ENCODE measurements at regions not wholly inside any gene's neighbourhood (a gene's known extent, or its start where the extent isn't known, plus 50 kb on each side); places are given as distances from the start of the nearest gene placed in this dataset.
"Not testable (repeated sequence)": the region's sequence is repeated elsewhere in the genome, so short reads cannot be mapped to it uniquely, and the experiment has no call there.

DNA sequence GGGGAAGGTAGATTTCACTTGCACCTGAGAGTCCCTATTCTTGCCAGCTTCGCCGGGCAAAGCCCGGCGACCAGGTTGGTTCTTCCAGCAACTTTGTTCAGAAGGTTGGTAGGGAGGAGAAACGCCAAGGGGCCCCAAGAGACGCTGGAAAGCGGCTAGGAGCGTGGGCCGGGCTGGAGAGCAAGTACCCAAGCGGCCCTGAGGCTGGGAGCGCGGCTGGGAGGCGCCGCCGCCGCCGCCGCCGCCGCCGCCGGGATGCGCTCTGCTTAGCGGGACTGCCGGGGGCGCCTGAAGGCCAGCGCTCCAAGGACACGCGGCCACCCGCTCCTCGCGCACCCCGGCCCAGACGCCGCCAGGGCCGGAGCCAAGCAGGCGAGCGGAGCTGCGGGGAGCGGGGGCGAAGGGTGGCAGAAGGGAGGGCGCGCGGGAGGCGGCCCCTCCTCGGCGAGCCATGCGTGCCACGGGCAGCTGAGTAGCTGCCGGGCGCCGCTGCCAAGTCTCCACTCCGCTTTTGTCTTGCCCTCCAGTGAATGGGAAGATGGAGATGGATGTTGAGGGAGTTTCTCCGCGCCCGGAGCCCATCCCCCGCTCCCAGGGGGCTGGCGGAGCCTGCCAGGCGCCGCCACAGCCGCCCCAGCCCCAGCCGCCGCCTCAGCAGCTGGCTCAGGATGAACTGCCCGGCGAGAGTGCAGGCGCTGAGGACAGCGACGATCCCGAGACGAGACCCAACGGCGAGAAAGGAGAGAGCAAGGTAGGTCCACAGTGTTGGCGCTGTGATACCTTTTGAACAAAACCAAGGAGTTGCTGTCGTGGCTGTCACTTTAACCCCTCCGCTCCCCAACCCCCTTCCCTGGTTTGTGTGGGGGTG, 227.4 kb upstream of the AZI2 start:
- no peak for DNase-seq

DNA sequence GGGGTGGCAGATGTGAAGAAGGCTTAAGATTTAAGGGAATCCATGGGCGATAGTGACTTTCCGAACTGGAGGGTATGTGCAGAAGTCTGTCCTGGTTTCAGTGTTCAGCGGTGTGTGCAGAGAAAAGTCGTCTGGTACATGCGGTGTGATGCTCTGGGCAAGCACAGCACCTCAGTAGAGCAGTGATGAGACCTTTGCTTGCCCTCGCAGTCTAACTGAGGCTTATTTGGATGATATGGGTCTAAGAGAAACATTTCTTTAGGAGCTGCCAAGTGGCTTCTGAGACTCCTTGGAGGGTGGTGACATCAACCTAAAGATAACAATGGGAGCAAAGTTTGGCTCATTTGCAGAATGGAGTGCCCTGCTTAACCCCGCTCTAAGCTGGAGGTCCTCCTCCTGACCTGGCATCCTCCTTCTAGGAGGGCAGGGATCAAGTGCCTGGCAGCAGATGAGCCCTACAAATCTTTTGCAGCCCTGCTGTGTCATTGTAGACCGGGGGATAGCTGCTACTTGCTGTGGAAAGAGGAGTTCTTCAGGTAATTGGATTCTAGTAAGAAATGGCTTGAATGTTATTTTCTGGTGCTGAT, 228.1 kb upstream of the AZI2 start:
- no peak for DNase-seq

DNA sequence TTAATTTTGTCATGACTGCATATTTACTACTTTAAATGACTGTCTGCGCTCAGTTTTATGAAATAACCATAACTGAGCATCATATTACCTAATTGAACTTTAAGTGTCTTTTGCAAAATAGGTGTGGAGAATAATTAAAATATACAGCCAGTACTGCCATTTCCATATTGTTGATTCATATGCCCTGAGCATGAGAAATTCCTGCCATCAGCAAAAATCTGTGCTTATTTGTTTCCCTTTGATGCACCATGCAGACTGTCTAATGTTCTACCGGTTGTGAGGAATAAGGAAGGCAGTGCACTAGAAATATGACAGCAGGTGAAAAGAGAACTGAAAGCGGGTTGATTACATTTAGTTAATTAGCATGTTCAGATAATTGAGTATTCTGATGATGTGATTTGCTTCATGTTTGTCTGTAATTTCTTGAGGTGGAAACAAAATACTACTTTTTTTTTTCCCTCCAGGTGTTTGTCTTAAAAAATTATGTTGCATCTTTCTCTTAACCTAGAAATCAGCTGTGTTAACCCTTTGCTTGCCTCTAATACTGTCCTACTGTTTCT, 229.4 kb upstream of the AZI2 start:
- no peak for DNase-seq

GRCh38 chr3:28586325-28586724, 237.7 kb upstream of the AZI2 start:
- DNase-seq: no peak

DNA sequence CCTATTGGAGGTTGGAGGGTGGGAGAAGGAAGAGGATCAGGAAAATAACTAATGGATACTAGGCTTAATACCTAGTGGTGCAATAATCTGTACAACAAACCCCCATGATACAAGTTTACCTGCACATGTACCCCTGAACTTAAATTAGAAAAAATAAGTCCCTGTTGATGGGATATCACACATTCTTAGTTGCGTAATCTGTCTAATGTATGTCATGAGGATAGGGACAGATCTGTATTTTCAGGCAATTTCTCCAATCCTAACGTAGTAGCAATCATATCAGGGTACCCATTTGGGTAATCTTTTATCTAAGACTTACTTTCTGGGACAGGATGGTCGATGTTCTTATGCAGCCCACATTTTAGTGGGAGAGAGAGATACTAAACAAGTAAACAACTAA, 239.1 kb upstream of the AZI2 start:
- no peak for DNase-seq

- DNase-seq: no peak
Observed at GRCh38 chr3:28590216-28590615, 241.6 kb upstream of the AZI2 start.

DNA sequence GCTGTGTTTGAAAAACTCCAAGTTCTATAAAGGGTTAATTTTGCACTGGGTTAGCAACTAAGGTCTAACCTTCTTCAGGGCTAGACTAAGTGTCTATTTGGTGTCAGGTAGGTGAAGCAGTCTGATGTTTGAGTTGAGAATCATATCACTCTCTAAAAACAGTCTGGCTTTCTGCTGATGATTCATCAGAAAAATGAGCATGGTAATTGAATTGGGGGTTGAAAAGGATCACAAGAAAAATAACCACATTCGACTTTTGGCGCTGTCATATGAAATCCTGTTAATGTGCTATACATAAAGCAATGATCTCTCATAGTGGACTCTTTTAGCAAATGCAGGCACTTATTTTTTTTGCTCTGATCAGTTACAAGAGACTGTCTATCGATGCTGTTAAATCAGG, 242.2 kb upstream of the AZI2 start:
- no peak for DNase-seq

- DNase-seq: no peak
Observed at GRCh38 chr3:28595372-28595771, 246.7 kb upstream of the AZI2 start.

DNA sequence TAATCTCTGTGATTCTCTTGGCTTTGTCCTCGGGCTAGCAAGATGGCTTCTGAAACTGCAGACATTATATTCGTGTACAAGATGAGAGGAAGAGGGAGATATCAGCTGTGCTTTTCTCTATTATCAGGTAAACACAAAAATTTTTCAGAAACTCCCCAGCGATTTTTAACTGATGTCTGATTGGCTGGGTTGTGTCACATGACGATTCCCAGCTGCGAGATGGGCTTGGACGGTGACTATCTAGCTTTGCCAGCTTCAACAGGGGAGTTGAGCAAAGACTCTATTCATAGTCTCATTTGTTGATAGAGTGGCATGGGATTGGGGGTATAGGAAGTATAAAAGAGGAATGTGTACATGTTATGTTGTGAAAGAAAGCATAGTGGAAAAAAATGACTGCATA, 248.8 kb upstream of the AZI2 start:
- no peak for DNase-seq

DNA sequence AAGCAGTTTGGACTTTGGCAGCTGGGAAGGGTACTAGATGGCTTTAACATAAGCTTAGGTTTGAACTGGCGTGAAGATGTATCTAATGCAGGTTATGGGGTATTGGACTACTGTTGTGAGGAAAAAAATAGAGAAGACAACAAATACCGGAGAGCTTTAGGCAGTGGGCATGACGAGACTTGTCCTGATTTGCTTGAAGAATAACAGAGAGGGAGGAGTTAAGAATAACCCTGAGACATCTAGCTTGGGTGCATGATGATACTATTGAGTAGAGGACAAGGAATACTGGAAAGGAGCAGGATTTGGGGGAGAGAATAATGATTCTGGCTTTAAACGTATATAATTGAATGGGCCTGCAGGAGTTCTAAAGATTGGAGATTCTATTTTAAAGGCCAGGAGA, 249.5 kb upstream of the AZI2 start:
- DNase-seq: no peak

- no peak for DNase-seq
Observed at GRCh38 chr3:28601291-28601690, 252.7 kb upstream of the AZI2 start.

DNA sequence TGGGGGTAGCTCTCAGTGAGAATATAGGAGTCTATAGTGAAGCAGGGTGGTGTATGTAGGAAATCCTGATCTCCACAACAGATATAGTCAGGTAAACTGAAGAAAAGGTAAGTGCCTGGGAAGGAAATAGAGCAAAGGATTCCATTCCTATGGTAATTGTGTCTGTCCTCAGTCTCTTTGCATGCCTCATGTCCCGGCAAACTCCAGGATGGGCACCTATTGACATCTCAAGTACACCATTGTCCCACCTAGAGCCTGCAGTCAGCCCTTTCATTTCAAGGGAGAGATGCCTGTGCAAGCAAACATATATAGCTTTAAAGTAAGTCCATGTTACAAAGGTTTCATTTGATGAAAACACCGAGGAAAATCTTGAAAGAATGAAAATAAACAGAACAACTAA, 257.7 kb upstream of the AZI2 start:
- DNase-seq: no peak

- no peak for DNase-seq
Observed at GRCh38 chr3:28612232-28612631, 263.6 kb upstream of the AZI2 start.

GRCh38 chr3:28613511-28614106, 265.0 kb upstream of the AZI2 start:
- no peak for DNase-seq

GRCh38 chr3:28615071-28615470, 266.4 kb upstream of the AZI2 start:
- DNase-seq: no peak

DNA sequence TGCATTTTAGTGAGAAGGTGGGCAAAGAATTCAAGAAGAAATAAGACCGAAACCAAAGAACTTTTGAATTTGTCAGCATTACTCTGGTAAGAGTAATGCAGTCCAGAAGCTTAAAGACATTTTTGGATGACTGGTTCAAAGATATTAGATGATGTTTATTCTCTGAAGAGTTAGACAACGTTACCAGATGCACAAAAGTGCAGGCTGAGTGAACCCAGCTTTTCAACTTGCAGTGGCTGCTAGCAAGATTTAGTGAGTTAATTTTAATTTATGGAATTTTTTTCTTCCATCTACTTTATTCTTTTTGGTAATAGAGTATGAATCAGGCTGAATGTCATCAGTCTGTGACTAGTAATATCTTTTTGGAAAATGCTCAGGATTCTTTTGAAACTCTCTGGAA, 267.3 kb upstream of the AZI2 start:
- no peak for DNase-seq

GRCh38 chr3:28617821-28618220, 269.2 kb upstream of the AZI2 start:
- DNase-seq: no peak

DNA sequence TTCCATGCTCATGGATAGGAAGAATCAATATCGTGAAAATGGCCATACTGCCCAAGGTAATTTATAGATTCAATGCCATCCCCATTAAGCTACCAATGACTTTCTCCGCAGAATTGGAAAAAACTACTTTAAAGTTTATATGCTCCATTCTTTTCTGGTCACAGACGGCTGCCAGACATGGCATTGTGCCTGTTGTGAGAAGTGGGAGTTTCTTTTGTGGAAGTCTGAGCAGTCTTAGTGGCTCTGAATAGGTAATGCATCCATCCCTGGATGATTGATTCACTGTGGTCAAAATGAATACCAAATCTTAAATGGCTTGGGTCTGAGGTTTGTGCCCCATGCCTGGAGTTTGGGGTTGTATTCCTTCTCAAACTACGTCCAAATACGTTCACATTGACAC, 274.5 kb upstream of the AZI2 start:
- DNase-seq: no peak

DNA sequence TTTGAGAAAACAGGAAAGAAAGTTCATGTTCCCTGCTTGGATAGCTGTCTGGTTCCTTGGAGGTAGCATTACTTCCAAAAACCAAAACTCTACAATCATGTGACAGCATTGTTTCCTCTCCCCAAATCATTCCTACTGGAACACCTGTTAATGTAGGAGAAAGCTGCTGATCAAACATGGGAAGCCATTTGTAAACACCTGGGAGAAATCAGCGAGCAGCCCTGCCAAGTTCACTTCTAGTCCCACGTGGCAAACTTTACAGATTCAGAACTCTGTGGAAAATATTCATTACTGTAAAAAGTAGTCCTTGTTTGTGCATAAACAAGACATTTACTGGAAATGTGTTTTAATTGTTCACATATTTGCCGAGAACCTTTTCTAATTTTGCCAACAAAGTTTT, 275.5 kb upstream of the AZI2 start:
- DNase-seq: no peak

GRCh38 chr3:28627843-28628242, 279.2 kb upstream of the AZI2 start:
- DNase-seq: not testable (repeated sequence)

GRCh38 chr3:28634019-28634418, 285.4 kb upstream of the AZI2 start:
- no peak for DNase-seq

GRCh38 chr3:28637742-28638141, 289.1 kb upstream of the AZI2 start:
- DNase-seq: no peak

- DNase-seq: no peak
Observed at GRCh38 chr3:28645149-28645548, 296.5 kb upstream of the AZI2 start.

DNA sequence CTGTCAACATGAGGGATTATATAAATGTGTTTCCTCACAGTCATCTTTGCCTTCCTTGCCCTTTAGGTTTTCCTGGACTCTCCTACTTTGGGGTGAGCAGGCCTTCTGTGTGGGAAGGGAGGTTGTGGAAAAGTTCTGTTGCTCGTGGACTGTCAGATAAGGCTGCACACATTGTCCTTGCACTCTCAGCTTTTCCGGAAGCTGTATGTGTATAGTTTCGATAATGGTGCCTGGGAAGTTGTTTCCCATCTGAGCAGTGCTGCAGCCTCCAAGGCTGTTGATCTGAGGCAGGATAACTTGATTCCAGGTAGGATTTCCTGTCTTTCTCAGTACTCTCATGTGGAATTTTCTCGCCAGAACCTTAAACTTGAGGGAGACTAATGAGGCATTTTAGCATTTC, 297.8 kb upstream of the AZI2 start:
- DNase-seq: no peak
